ENCODE measurements at regions not wholly inside any gene's neighbourhood (a gene's known extent, or its start where the extent isn't known, plus 50 kb on each side); places are given as distances from the start of the nearest gene placed in this dataset.

GRCh38 chr20:6560978-6561377 lies 206.5 kb upstream of the BMP2 start:
- H3K36me3 ChIP-seq, result no peaks in the 10 kb centered on the region
- no peaks in the 10 kb centered on the region for H3K4me1 ChIP-seq
- H3K27ac ChIP-seq, result no peak overlapping the region
- no peaks in the 10 kb centered on the region for H3K27me3 ChIP-seq
- H3K4me3 ChIP-seq, result no peak overlapping the region
- no peak for DNase-seq (ENCODE audit: low spot score in 2 of 2)
- WGBS, 2 donors, result 85 to 89% methylated on average over 3 of the region's 3 CpGs
- H3K9me3 ChIP-seq, result no peaks in the 10 kb centered on the region
- TF ChIP-seq POLR2A (IDR thresholded peaks at IDR 0.05) (no peak), EP300 (IDR thresholded peaks at IDR 0.05) (no peak)
- TF ChIP-seq, protein P1, sequence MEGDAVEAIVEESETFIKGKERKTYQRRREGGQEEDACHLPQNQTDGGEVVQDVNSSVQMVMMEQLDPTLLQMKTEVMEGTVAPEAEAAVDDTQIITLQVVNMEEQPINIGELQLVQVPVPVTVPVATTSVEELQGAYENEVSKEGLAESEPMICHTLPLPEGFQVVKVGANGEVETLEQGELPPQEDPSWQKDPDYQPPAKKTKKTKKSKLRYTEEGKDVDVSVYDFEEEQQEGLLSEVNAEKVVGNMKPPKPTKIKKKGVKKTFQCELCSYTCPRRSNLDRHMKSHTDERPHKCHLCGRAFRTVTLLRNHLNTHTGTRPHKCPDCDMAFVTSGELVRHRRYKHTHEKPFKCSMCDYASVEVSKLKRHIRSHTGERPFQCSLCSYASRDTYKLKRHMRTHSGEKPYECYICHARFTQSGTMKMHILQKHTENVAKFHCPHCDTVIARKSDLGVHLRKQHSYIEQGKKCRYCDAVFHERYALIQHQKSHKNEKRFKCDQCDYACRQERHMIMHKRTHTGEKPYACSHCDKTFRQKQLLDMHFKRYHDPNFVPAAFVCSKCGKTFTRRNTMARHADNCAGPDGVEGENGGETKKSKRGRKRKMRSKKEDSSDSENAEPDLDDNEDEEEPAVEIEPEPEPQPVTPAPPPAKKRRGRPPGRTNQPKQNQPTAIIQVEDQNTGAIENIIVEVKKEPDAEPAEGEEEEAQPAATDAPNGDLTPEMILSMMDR (IDR thresholded peaks at IDR 0.05), result no peak

DNA sequence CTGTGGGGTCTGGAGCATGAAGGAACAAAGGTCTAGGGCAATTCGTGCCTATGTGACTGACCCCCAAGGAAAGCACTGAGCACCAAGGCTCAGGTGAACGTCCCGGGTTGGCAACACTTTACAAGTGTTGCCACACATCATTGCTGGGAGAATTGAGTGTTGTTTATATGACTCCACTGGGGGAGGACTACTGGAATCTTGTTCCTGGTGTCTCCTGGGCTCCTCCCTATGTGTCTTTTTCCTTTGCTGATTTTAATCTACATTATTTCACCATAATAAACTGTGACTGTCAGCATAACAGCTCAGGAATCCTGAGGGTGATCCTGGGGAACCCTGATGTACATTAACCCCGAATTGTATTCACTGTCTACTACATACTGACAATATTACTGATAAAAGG lies 207.7 kb upstream of the BMP2 start:
- Histone ChIP-seq H3K27me3 (no peaks in the 10 kb centered on the region), H3K27ac (no peak overlapping the region), H3K9me3 (no peaks in the 10 kb centered on the region), H3K4me1 (no peaks in the 10 kb centered on the region), H3K36me3 (no peaks in the 10 kb centered on the region), H3K4me3 (no peak overlapping the region)
- TF ChIP-seq, protein P1 (IDR thresholded peaks at IDR 0.05), result no peak
- TF ChIP-seq POLR2A (IDR thresholded peaks at IDR 0.05), result no peak
- no peak for TF ChIP-seq EP300 (IDR thresholded peaks at IDR 0.05)
- DNase-seq (ENCODE audit: low spot score in 2 of 2), result no peak
- 83 to 84% methylated on average over 4 of the region's 4 CpGs for WGBS, 2 donors

- TF ChIP-seq, protein P1 (IDR thresholded peaks at IDR 0.05), result no peak
- TF ChIP-seq EP300 (IDR thresholded peaks at IDR 0.05) (no peak), POLR2A (IDR thresholded peaks at IDR 0.05) (no peak)
- H3K4me3 ChIP-seq, result no peak overlapping the region
- no peak overlapping the region for H3K27ac ChIP-seq
- no peak for DNase-seq (ENCODE audit: low spot score in 2 of 2)
- H3K27me3 ChIP-seq, result no peaks in the 10 kb centered on the region
- no peaks in the 10 kb centered on the region for H3K9me3 ChIP-seq
- 68 to 72% methylated on average over 2 of the region's 2 CpGs for WGBS, 2 donors
- no peaks in the 10 kb centered on the region for H3K4me1 ChIP-seq
- no peaks in the 10 kb centered on the region for H3K36me3 ChIP-seq
Observed at GRCh38 chr20:6558341-6558740, 209.1 kb upstream of the BMP2 start.

- no peaks in the 10 kb centered on the region for H3K27me3 ChIP-seq
- TF ChIP-seq, protein P1 (IDR thresholded peaks at IDR 0.05), result no peak
- TF ChIP-seq POLR2A (IDR thresholded peaks at IDR 0.05) (no peak), EP300 (IDR thresholded peaks at IDR 0.05) (no peak)
- H3K27ac ChIP-seq, result peak overlapping the region in 3 of 4 donors; percentile 5 to 32 (median 6)
- peak overlapping the region in 3 of 4 donors; percentile 2 to 39 (median 13) for H3K4me3 ChIP-seq
- H3K9me3 ChIP-seq, result peaks cover 0 to 3% (median 0%) of the 10 kb centered on the region in 4 donors
- WGBS, 2 donors, result 16 to 23% methylated on average over 17 of the region's 17 CpGs
- H3K4me1 ChIP-seq, result peaks cover 0 to 13% (median 2%) of the 10 kb centered on the region in 4 donors
- no peaks in the 10 kb centered on the region for H3K36me3 ChIP-seq
- DNase-seq (ENCODE audit: low spot score in 2 of 2), result no peak
Observed at GRCh38 chr20:6533761-6534479, 233.6 kb upstream of the BMP2 start.

- 15 to 26% methylated on average over 2 of the region's 2 CpGs for WGBS, 2 donors
- no peak for TF ChIP-seq EP300 (IDR thresholded peaks at IDR 0.05)
- no peak for TF ChIP-seq POLR2A (IDR thresholded peaks at IDR 0.05)
- TF ChIP-seq, protein P1 (IDR thresholded peaks at IDR 0.05), result no peak
- no peaks in the 10 kb centered on the region for H3K36me3 ChIP-seq
- peaks cover 0 to 3% (median 0%) of the 10 kb centered on the region in 4 donors for H3K9me3 ChIP-seq
- peaks cover 0 to 13% (median 2%) of the 10 kb centered on the region in 4 donors for H3K4me1 ChIP-seq
- peak overlapping the region in 2 of 4 donors; percentile 6 to 31 for H3K27ac ChIP-seq
- no peaks in the 10 kb centered on the region for H3K27me3 ChIP-seq
- no peak for DNase-seq (ENCODE audit: low spot score in 2 of 2)
- peak overlapping the region in 1 of 4 donors; percentile 39 for H3K4me3 ChIP-seq
Observed at GRCh38 chr20:6533351-6533750, 234.1 kb upstream of the BMP2 start.
